Stimulated activated CD4-positive, alpha-beta T cell treated with anti-CD3 and anti-CD28 coated beads, TNF-alpha, amount 100 ng/mL, for 24 hours (primary cell): ENCODE measurements at regions not wholly inside any gene's neighbourhood (a gene's known extent, or its start where the extent isn't known, plus 50 kb on each side); places are given as distances from the start of the nearest gene placed in this dataset.
"Not testable (repeated sequence)": the region's sequence is repeated elsewhere in the genome, so short reads cannot be mapped to it uniquely, and the experiment has no call there.

Source experiments
- DNase-seq, 3 experiments: peaks; one replicate each; pipeline ENCODE4 v3.0.0-alpha.2; 2020; ENCODE audit warnings: low read depth in 3 of 3

GRCh38 chr12:131454418-131455217 is 256.3 kb upstream of the SFSWAP start:
- DNase-seq: peak in 2 of 3 experiments; percentile 8 to 42

- no peak for DNase-seq
These were observed 255.7 kb upstream of the SFSWAP start for GRCh38 chr12:131455218-131455506.

- no peak for DNase-seq
These were observed 255.2 kb upstream of the SFSWAP start for GRCh38 chr12:131455581-131456110.

GRCh38 chr12:131456301-131457027 is 254.4 kb upstream of the SFSWAP start:
- DNase-seq: no peak

GRCh38 chr12:131457028-131457310 is 253.9 kb upstream of the SFSWAP start:
- no peak for DNase-seq

- DNase-seq: no peak
These were observed 253.4 kb upstream of the SFSWAP start for GRCh38 chr12:131457331-131458047.

- DNase-seq: no peak
These were observed 252.9 kb upstream of the SFSWAP start for GRCh38 chr12:131458048-131458374.

GRCh38 chr12:131458931-131459772 is 251.7 kb upstream of the SFSWAP start:
- no peak for DNase-seq

- no peak for DNase-seq
These were observed 251.0 kb upstream of the SFSWAP start for GRCh38 chr12:131459773-131460365.

GRCh38 chr12:131460520-131460919 is 250.4 kb upstream of the SFSWAP start:
- DNase-seq: no peak

GRCh38 chr12:131461096-131461495 is 249.8 kb upstream of the SFSWAP start:
- DNase-seq: no peak

- no peak for DNase-seq
These were observed 247.7 kb upstream of the SFSWAP start for GRCh38 chr12:131463174-131463573.

- DNase-seq: no peak
These were observed 246.8 kb upstream of the SFSWAP start for GRCh38 chr12:131464081-131464480.

GRCh38 chr12:131466306-131466705 is 244.6 kb upstream of the SFSWAP start:
- no peak for DNase-seq

GRCh38 chr12:131466932-131467331 is 244.0 kb upstream of the SFSWAP start:
- DNase-seq: no peak

GRCh38 chr12:131468206-131468605 is 242.7 kb upstream of the SFSWAP start:
- no peak for DNase-seq

GRCh38 chr12:131469945-131470344 is 240.9 kb upstream of the SFSWAP start:
- DNase-seq: not testable (repeated sequence)

- DNase-seq: no peak
These were observed 239.5 kb upstream of the SFSWAP start for GRCh38 chr12:131471271-131471905.

GRCh38 chr12:131471946-131472732 is 238.8 kb upstream of the SFSWAP start:
- no peak for DNase-seq

GRCh38 chr12:131473261-131473660 is 237.6 kb upstream of the SFSWAP start:
- no peak for DNase-seq
